Thoracic aorta (tissue), 2 donors: ENCODE measurements at regions not wholly inside any gene's neighbourhood (a gene's known extent, or its start where the extent isn't known, plus 50 kb on each side); places are given as distances from the start of the nearest gene placed in this dataset.

Experiments
- ATAC-seq: fragments of 150-250 bp; one replicate; pipeline ENCODE4 v1.8.0; 2017; ENCODE audit warnings: low read depth; ENCODE audit not compliant: insufficient number of reproducible peaks, low FRiP score
- DNase-seq: peaks from one replicate; pipeline ENCODE4 v3.0.0-alpha.2; 2020; ENCODE audit warnings: low spot score
- H3K27ac ChIP-seq, 2 donors: fragments of 200-600 bp; sonication (generic); 1 replicate in 1 of 2; 2 replicates in 1 of 2; pipeline ENCODE4 v1.5.1; 2016; ENCODE audit warnings: mild to moderate bottlenecking in 2 of 2, moderate library complexity in 2 of 2
- H3K27me3 ChIP-seq: fragments of 200-600 bp; sonication (generic); replicated peaks from 2 replicates; pipeline ENCODE4 v1.6.0; 2016; ENCODE audit warnings: mild to moderate bottlenecking; ENCODE audit not compliant: insufficient read depth
- H3K36me3 ChIP-seq: fragments of 200-600 bp; sonication (generic); one replicate; pipeline ENCODE4 v1.5.1; 2016
- H3K4me1 ChIP-seq, 2 donors: fragments of 200-600 bp; sonication (generic); 1 replicate in 1 of 2; 2 replicates in 1 of 2; pipeline versions ENCODE4 v1.5.1 to v1.6.0; 2016; ENCODE audit warnings: low read depth in 2 of 2, mild to moderate bottlenecking in 1 of 2; ENCODE audit not compliant: control insufficient read depth in 1 of 2
- H3K4me3 ChIP-seq: fragments of 200-600 bp; sonication (generic); 2 replicates; pipeline ENCODE4 v1.5.1; 2016; ENCODE audit warnings: mild to moderate bottlenecking
- H3K9me3 ChIP-seq: fragments of 200-600 bp; sonication (generic); 2 replicates; pipeline ENCODE4 v1.5.1; 2016
- CTCF ChIP-seq: fragments of 200-600 bp; sonication (generic); IDR thresholded peaks from one replicate; pipeline ENCODE4 v1.5.1; 2019; ENCODE audit warnings: antibody characterized with exemption

GRCh38 chr14:104392001-104392395 is 187.6 kb upstream of the C14orf180 start:
- Histone ChIP-seq H3K27ac (no peak overlapping the region), H3K27me3 (no peaks in the 10 kb centered on the region), H3K9me3 (no peaks in the 10 kb centered on the region), H3K4me1 (no peaks in the 10 kb centered on the region), H3K36me3 (no peaks in the 10 kb centered on the region), H3K4me3 (no peak overlapping the region)
- DNase-seq (no peak), ATAC-seq (no peak)
- no peak for TF ChIP-seq CTCF

- H3K36me3 ChIP-seq: no peaks in the 10 kb centered on the region
- no peak for ATAC-seq
- H3K27ac ChIP-seq: no peak overlapping the region
- no peak for DNase-seq
- H3K27me3 ChIP-seq: no peaks in the 10 kb centered on the region
- no peak for TF ChIP-seq CTCF
- H3K4me3 ChIP-seq: no peak overlapping the region
- peaks cover 5% of the 10 kb centered on the region for H3K9me3 ChIP-seq
- no peaks in the 10 kb centered on the region for H3K4me1 ChIP-seq
Observed at GRCh38 chr14:104392396-104393198, 187.0 kb upstream of the C14orf180 start.

- TF ChIP-seq CTCF: no peak
- Histone ChIP-seq H3K4me1 (no peaks in the 10 kb centered on the region), H3K36me3 (no peaks in the 10 kb centered on the region), H3K4me3 (no peak overlapping the region), H3K27me3 (no peaks in the 10 kb centered on the region), H3K9me3 (peaks cover 12% of the 10 kb centered on the region), H3K27ac (no peak overlapping the region)
- DNase-seq: no peak
- no peak for ATAC-seq
Observed at GRCh38 chr14:104393199-104393897, 186.2 kb upstream of the C14orf180 start.

GRCh38 chr14:104393898-104394381 is 185.6 kb upstream of the C14orf180 start:
- DNase-seq: no peak

More at GRCh38 chr14:104393898-104394381, 185.6 kb upstream of the C14orf180 start:
- H3K36me3 ChIP-seq: no peaks in the 10 kb centered on the region
- TF ChIP-seq CTCF: no peak
- no peak overlapping the region for H3K4me3 ChIP-seq
- peaks cover 12% of the 10 kb centered on the region for H3K9me3 ChIP-seq
- no peak for ATAC-seq
- H3K4me1 ChIP-seq: no peaks in the 10 kb centered on the region
- H3K27me3 ChIP-seq: no peaks in the 10 kb centered on the region
- H3K27ac ChIP-seq: no peak overlapping the region
